OCI-LY3 (cell line): ENCODE measurements at regions not wholly inside any gene's neighbourhood (a gene's known extent, or its start where the extent isn't known, plus 50 kb on each side); places are given as distances from the start of the nearest gene placed in this dataset.

ENCODE experiments used
- EZH2phosphoT487 ChIP-seq: fragments of 200-600 bp; shearing (Covaris generic); IDR thresholded peaks from 2 replicates; pipeline ENCODE4 v1.6.1; 2018; ENCODE audit warnings: antibody characterized with exemption, mixed run types, low read depth
- TF ChIP-seq, protein P1 (sequence below): fragments of 200-600, 300-600 bp; sonication (generic); IDR thresholded peaks from 2 replicates; pipeline ENCODE4 v1.5.1; 2014; ENCODE audit warnings: antibody characterized with exemption, low read length, low read depth

GRCh38 chr2:77823028-77823427 lies 300.9 kb upstream of the LRRTM4 start:
- TF ChIP-seq, protein P1, sequence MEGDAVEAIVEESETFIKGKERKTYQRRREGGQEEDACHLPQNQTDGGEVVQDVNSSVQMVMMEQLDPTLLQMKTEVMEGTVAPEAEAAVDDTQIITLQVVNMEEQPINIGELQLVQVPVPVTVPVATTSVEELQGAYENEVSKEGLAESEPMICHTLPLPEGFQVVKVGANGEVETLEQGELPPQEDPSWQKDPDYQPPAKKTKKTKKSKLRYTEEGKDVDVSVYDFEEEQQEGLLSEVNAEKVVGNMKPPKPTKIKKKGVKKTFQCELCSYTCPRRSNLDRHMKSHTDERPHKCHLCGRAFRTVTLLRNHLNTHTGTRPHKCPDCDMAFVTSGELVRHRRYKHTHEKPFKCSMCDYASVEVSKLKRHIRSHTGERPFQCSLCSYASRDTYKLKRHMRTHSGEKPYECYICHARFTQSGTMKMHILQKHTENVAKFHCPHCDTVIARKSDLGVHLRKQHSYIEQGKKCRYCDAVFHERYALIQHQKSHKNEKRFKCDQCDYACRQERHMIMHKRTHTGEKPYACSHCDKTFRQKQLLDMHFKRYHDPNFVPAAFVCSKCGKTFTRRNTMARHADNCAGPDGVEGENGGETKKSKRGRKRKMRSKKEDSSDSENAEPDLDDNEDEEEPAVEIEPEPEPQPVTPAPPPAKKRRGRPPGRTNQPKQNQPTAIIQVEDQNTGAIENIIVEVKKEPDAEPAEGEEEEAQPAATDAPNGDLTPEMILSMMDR, result no peak
- no peak for TF ChIP-seq EZH2phosphoT487
